K562 (cell line): ENCODE measurements at regions not wholly inside any gene's neighbourhood (a gene's known extent, or its start where the extent isn't known, plus 50 kb on each side); places are given as distances from the start of the nearest gene placed in this dataset.

Experiments
- ARNT ChIP-seq, 2 experiments: fragments of 450-650 bp; IDR thresholded peaks; 2 replicates each; pipeline ENCODE4 v1.6.1; 2016; ENCODE audit warnings: mild to moderate bottlenecking in 1 of 2
- GABPA ChIP-seq: fragments of 200-800 bp; sonication (Bioruptor generic); conservative IDR thresholded peaks from 2 replicates; pipeline ENCODE4 v1.6.1; 2016; ENCODE audit warnings: low read depth, missing genetic modification characterization, missing compliant biosample characterization
- HDGF ChIP-seq: fragments of 450-650 bp; IDR thresholded peaks from 2 replicates; pipeline ENCODE4 v1.6.1; 2016
- NONO ChIP-seq, 2 experiments: fragments of 200-400 bp in 1 of 2; fragments of 450-650 bp in 1 of 2; formaldehyde crosslinking in 1 of 2; IDR thresholded peaks; 2 replicates each; pipeline ENCODE4 v1.6.1; 2017; ENCODE audit warnings: low read depth in 2 of 2, mild to moderate bottlenecking in 2 of 2, moderate library complexity in 2 of 2, low read length in 1 of 2
- RFX5 ChIP-seq: IDR thresholded peaks from 2 replicates; pipeline ENCODE4 v1.6.1; 2011; ENCODE audit warnings: low read depth, mild to moderate bottlenecking, improper control_type of control experiment, low read length
- SRSF3 ChIP-seq: fragments of 200-400 bp; formaldehyde crosslinking; IDR thresholded peaks from 2 replicates; pipeline ENCODE4 v1.6.1; 2016; ENCODE audit warnings: mild to moderate bottlenecking, low read length, moderate library complexity; ENCODE audit not compliant: insufficient read depth
- TCF7 ChIP-seq: sonication (generic); IDR thresholded peaks from 2 replicates; pipeline ENCODE4 v1.6.1; 2016; ENCODE audit warnings: antibody characterized with exemption, borderline replicate concordance
- YY1 ChIP-seq, 3 experiments: IDR thresholded peaks; 2 replicates each; pipeline ENCODE4 v1.6.1; 2011; ENCODE audit warnings: low read length in 2 of 3, mild to moderate bottlenecking in 2 of 3, moderate library complexity in 2 of 3, borderline replicate concordance in 1 of 3, control low read depth in 1 of 3, low read depth in 1 of 3; ENCODE audit not compliant: insufficient read depth in 3 of 3, insufficient replicate concordance in 2 of 3, control insufficient read depth in 1 of 3, insufficient read length in 1 of 3; ENCODE audit errors: extremely low read depth in 1 of 3
- TF ChIP-seq, protein P1 (sequence below): fragments of 450-650 bp; IDR thresholded peaks from 2 replicates; pipeline ENCODE4 v1.6.1; 2016; ENCODE audit warnings: borderline replicate concordance
- TF ChIP-seq, protein P2 (sequence below), 3 experiments: IDR thresholded peaks in 2 of 3; conservative IDR thresholded peaks in 1 of 3; 2 replicates each; pipeline ENCODE4 v1.5.1; 2011 to 2012; ENCODE audit warnings: low read length in 3 of 3, mild to moderate bottlenecking in 3 of 3, control low read depth in 2 of 3, improper control_type of control experiment in 1 of 3, inconsistent platforms in 1 of 3, low read depth in 1 of 3, mixed read lengths in 1 of 3, moderate library complexity in 1 of 3; ENCODE audit not compliant: insufficient read depth in 2 of 3
- TF ChIP-seq, protein P3 (sequence below): IDR thresholded peaks from 3 replicates; pipeline ENCODE4 v1.6.1; 2011; ENCODE audit warnings: borderline replicate concordance, mild to moderate bottlenecking; ENCODE audit not compliant: insufficient read length, insufficient read depth

DNA sequence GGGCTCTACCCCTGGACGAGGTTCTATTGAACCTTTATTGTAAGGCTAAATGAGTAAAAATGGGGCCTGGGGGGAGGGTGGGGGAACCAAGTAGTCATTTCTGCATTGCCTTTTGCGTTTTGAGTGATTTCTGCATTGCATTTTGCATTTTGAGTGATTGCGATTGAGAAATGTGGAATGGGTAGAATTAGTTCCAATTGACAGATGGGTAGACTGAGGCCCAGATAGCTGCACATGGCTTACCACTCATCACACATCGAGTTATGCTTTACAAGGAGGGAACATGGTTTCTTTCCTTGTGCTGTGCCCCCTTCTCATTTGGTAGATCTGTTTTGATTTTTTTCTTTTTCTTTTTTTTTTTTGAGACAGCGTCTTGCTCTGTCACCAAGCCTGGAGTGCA, 858.7 kb downstream of the TYW1 start:
- TF ChIP-seq NONO (IDR thresholded peaks at IDR 0.05; ENCODE audit: low read depth in 2 of 2, low read length in 1 of 2), result no peak
- no peak for TF ChIP-seq RFX5
- TF ChIP-seq GABPA, result no peak
- TF ChIP-seq, protein P1, sequence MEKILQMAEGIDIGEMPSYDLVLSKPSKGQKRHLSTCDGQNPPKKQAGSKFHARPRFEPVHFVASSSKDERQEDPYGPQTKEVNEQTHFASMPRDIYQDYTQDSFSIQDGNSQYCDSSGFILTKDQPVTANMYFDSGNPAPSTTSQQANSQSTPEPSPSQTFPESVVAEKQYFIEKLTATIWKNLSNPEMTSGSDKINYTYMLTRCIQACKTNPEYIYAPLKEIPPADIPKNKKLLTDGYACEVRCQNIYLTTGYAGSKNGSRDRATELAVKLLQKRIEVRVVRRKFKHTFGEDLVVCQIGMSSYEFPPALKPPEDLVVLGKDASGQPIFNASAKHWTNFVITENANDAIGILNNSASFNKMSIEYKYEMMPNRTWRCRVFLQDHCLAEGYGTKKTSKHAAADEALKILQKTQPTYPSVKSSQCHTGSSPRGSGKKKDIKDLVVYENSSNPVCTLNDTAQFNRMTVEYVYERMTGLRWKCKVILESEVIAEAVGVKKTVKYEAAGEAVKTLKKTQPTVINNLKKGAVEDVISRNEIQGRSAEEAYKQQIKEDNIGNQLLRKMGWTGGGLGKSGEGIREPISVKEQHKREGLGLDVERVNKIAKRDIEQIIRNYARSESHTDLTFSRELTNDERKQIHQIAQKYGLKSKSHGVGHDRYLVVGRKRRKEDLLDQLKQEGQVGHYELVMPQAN, result no peak
- TF ChIP-seq TCF7, result no peak
- TF ChIP-seq SRSF3, result no peak
- TF ChIP-seq YY1 (IDR thresholded peaks at IDR 0.05; ENCODE audit: borderline replicate concordance in 1 of 3, control insufficient read depth in 1 of 3, extremely low read depth in 1 of 3, insufficient read depth in 3 of 3, insufficient read length in 1 of 3, insufficient replicate concordance in 2 of 3, low read depth in 1 of 3, low read length in 2 of 3), result no peak
- TF ChIP-seq HDGF, result no peak
- TF ChIP-seq, protein P2, sequence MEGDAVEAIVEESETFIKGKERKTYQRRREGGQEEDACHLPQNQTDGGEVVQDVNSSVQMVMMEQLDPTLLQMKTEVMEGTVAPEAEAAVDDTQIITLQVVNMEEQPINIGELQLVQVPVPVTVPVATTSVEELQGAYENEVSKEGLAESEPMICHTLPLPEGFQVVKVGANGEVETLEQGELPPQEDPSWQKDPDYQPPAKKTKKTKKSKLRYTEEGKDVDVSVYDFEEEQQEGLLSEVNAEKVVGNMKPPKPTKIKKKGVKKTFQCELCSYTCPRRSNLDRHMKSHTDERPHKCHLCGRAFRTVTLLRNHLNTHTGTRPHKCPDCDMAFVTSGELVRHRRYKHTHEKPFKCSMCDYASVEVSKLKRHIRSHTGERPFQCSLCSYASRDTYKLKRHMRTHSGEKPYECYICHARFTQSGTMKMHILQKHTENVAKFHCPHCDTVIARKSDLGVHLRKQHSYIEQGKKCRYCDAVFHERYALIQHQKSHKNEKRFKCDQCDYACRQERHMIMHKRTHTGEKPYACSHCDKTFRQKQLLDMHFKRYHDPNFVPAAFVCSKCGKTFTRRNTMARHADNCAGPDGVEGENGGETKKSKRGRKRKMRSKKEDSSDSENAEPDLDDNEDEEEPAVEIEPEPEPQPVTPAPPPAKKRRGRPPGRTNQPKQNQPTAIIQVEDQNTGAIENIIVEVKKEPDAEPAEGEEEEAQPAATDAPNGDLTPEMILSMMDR (IDR thresholded peaks at IDR 0.05 in 2 of 3, conservative IDR thresholded peaks at IDR 0.05 in 1 of 3; ENCODE audit: insufficient read depth in 2 of 3, low read depth in 1 of 3, low read length in 3 of 3), result no peak
- no peak for TF ChIP-seq ARNT (IDR thresholded peaks at IDR 0.05)
- TF ChIP-seq, protein P3, sequence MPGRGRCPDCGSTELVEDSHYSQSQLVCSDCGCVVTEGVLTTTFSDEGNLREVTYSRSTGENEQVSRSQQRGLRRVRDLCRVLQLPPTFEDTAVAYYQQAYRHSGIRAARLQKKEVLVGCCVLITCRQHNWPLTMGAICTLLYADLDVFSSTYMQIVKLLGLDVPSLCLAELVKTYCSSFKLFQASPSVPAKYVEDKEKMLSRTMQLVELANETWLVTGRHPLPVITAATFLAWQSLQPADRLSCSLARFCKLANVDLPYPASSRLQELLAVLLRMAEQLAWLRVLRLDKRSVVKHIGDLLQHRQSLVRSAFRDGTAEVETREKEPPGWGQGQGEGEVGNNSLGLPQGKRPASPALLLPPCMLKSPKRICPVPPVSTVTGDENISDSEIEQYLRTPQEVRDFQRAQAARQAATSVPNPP, result no peak
